PC-3 (cell line): ENCODE measurements at regions not wholly inside any gene's neighbourhood (a gene's known extent, or its start where the extent isn't known, plus 50 kb on each side); places are given as distances from the start of the nearest gene placed in this dataset.

Experiments
- ATAC-seq: fragments of 200-7000 bp; cut with Tn5 transposase; 2 replicates; pipeline ENCODE4 v1.9.1; 2020; ENCODE audit warnings: mild to moderate bottlenecking, moderate library complexity
- BruUV-seq: library from RNA; stranded (reverse); fragments of 400-500 nt; replicated peaks from 2 replicates; lab custom pipeline; 2021; lab: Mats Ljungman, UMichigan
- CTCF ChIA-PET: fragments of 300-600 bp; sonication (Branson Sonifier 250); formaldehyde crosslinking; loops from one replicate; lab custom pipeline; 2022; ENCODE audit warnings: antibody characterized with exemption; lab: Charles Lee
- POLR2A ChIA-PET: fragments of 300-600 bp; sonication (Branson Sonifier 250); formaldehyde crosslinking; loops from one replicate; lab custom pipeline; 2022; ENCODE audit warnings: antibody characterized with exemption; ENCODE audit not compliant: unreplicated experiment; lab: Charles Lee
- DNase-seq: peaks from one replicate; pipeline ENCODE4 v3.0.0-alpha.2; 2015
- H2AFZ ChIP-seq: fragments of 300-600 bp; sonication (generic); 2 replicates; pipeline ENCODE4 v1.6.0; 2016; ENCODE audit warnings: antibody characterized with exemption, low read length
- H3F3A ChIP-seq: fragments of 300-600 bp; sonication (generic); one replicate; pipeline ENCODE4 v1.6.0; 2017; ENCODE audit warnings: antibody characterized with exemption, low read length, control low read depth, mild to moderate bottlenecking; ENCODE audit not compliant: unreplicated experiment
- H3K27ac ChIP-seq: fragments of 300-600 bp; sonication (generic); 2 replicates; pipeline ENCODE4 v1.5.1; 2016; ENCODE audit warnings: mild to moderate bottlenecking, low read length
- H3K27me3 ChIP-seq: fragments of 300-600 bp; sonication (generic); 2 replicates; pipeline ENCODE4 v1.6.1; 2016; ENCODE audit warnings: low read length, mixed read lengths
- H3K36me3 ChIP-seq: fragments of 300-600 bp; sonication (generic); 2 replicates; pipeline ENCODE4 v1.6.1; 2016; ENCODE audit warnings: low read depth, mixed run types, low read length, mixed read lengths
- H3K4me1 ChIP-seq: fragments of 300-600 bp; sonication (generic); 2 replicates; pipeline ENCODE4 v1.5.1; 2016; ENCODE audit warnings: low read length; ENCODE audit not compliant: insufficient read depth
- H3K4me2 ChIP-seq: fragments of 300-600 bp; sonication (generic); 2 replicates; pipeline ENCODE4 v1.6.0; 2016; ENCODE audit warnings: low read length
- H3K4me3 ChIP-seq: fragments of 300-600 bp; sonication (generic); 2 replicates; pipeline ENCODE4 v1.5.1; 2016; ENCODE audit warnings: mild to moderate bottlenecking, low read length, mixed read lengths
- H3K79me2 ChIP-seq: fragments of 300-600 bp; sonication (generic); 2 replicates; pipeline ENCODE4 v1.6.1; 2017; ENCODE audit warnings: low read length, mixed read lengths
- H3K9ac ChIP-seq: fragments of 300-600 bp; sonication (generic); 2 replicates; pipeline ENCODE4 v1.6.0; 2016; ENCODE audit warnings: mild to moderate bottlenecking, low read length
- H3K9me2 ChIP-seq: fragments of 300-600 bp; sonication (generic); replicated peaks from 2 replicates; pipeline ENCODE4 v1.6.1; 2016; ENCODE audit warnings: mixed run types, low read length, mixed read lengths
- H3K9me3 ChIP-seq: fragments of 300-600 bp; sonication (generic); 2 replicates; pipeline ENCODE4 v1.6.1; 2016; ENCODE audit warnings: low read length, mixed read lengths
- H4K20me1 ChIP-seq: fragments of 300-600 bp; sonication (generic); 2 replicates; pipeline ENCODE4 v1.6.1; 2016; ENCODE audit warnings: low read length, mixed read lengths
- CTCF ChIP-seq: fragments of 300-600 bp; sonication (generic); conservative IDR thresholded peaks from 2 replicates; pipeline ENCODE4 v1.5.1; 2017; ENCODE audit warnings: antibody characterized with exemption, low read depth, mild to moderate bottlenecking, low read length
- EZH2 ChIP-seq: fragments of 300-600 bp; sonication (generic); IDR thresholded peaks from one replicate; pipeline ENCODE4 v1.6.1; 2017; ENCODE audit warnings: antibody characterized with exemption, mild to moderate bottlenecking, low read length; ENCODE audit not compliant: unreplicated experiment
- EZH2phosphoT487 ChIP-seq: fragments of 300-600 bp; sonication (generic); IDR thresholded peaks from 2 replicates; pipeline ENCODE4 v1.6.1; 2018; ENCODE audit warnings: mild to moderate bottlenecking, antibody characterized with exemption, low read length, borderline replicate concordance
- intact Hi-C: fragments of 100-400 bp; cut with micrococcal nuclease; formaldehyde crosslinking; loops from 2 replicates; pipeline ENCODE4 v1.9.0; 2023

GRCh38 chr5:106097340-106097739 is 1573.4 kb downstream of the EFNA5 start:
- Histone ChIP-seq H3K9ac (no peak overlapping the region), H3K36me3 (no peaks in the 10 kb centered on the region), H3K9me3 (no peaks in the 10 kb centered on the region), H3K4me2 (no peak overlapping the region), H3K27me3 (no peaks in the 10 kb centered on the region), H3K4me3 (no peak overlapping the region), H4K20me1 (no peaks in the 10 kb centered on the region), H2AFZ (no peak overlapping the region), H3K4me1 (peaks cover 23% of the 10 kb centered on the region), H3K9me2 (no peaks in the 10 kb centered on the region), H3F3A (no peaks in the 10 kb centered on the region), H3K79me2 (no peaks in the 10 kb centered on the region), H3K27ac (no peak overlapping the region)
- no TSS peak for BruUV-seq
- CTCF ChIA-PET = no interaction called here
- intact Hi-C loops = no loop called here
- peak; percentile 43 for DNase-seq
- no peak for ATAC-seq
- TF ChIP-seq CTCF = no peak
- no peak for TF ChIP-seq EZH2
- POLR2A ChIA-PET = no interaction called here

GRCh38 chr5:106094839-106095238 is 1575.9 kb downstream of the EFNA5 start:
- Histone ChIP-seq H3K9ac (no peak overlapping the region), H3K4me1 (peaks cover 27% of the 10 kb centered on the region), H2AFZ (no peak overlapping the region), H3K27me3 (no peaks in the 10 kb centered on the region), H3K9me2 (no peaks in the 10 kb centered on the region), H3K4me2 (peak overlapping the region; percentile 57; the same call in 1 of the 2 replicates), H3K9me3 (no peaks in the 10 kb centered on the region), H3K36me3 (no peaks in the 10 kb centered on the region), H3K27ac (no peak overlapping the region), H4K20me1 (no peaks in the 10 kb centered on the region), H3F3A (no peaks in the 10 kb centered on the region), H3K79me2 (no peaks in the 10 kb centered on the region), H3K4me3 (no peak overlapping the region)
- POLR2A ChIA-PET = no interaction called here
- no peak for TF ChIP-seq EZH2
- TF ChIP-seq EZH2phosphoT487 = no peak
- TF ChIP-seq CTCF = no peak
- no peak for DNase-seq
- no TSS peak for BruUV-seq
- intact Hi-C loops = no loop called here
- ATAC-seq = no peak
- CTCF ChIA-PET = no interaction called here

GRCh38 chr5:106094204-106094607 is 1576.5 kb downstream of the EFNA5 start:
- Histone ChIP-seq H3K4me2 (peak overlapping the region; percentile 57), H2AFZ (0 out of 2 replicates have a peak overlapping the region, but pooled peaks have one; percentile 10), H3K79me2 (no peaks in the 10 kb centered on the region), H3K9me2 (no peaks in the 10 kb centered on the region), H3K4me3 (peak overlapping the region; percentile 22; the same call in 1 of the 2 replicates), H3K27me3 (no peaks in the 10 kb centered on the region), H4K20me1 (no peaks in the 10 kb centered on the region), H3K9me3 (no peaks in the 10 kb centered on the region), H3K4me1 (peaks cover 27% of the 10 kb centered on the region), H3K36me3 (no peaks in the 10 kb centered on the region), H3K27ac (peak overlapping the region; percentile 38), H3F3A (no peaks in the 10 kb centered on the region), H3K9ac (no peak overlapping the region)
- ATAC-seq = peak; percentile 97
- CTCF ChIA-PET = no interaction called here
- no peak for TF ChIP-seq CTCF
- no peak for TF ChIP-seq EZH2
- TF ChIP-seq EZH2phosphoT487 = no peak
- POLR2A ChIA-PET = no interaction called here
- intact Hi-C loops = no loop called here
- no TSS peak for BruUV-seq
- peak; percentile 98 for DNase-seq
